ENCODE measurements at regions not wholly inside any gene's neighbourhood (a gene's known extent, or its start where the extent isn't known, plus 50 kb on each side); places are given as distances from the start of the nearest gene placed in this dataset.

DNA sequence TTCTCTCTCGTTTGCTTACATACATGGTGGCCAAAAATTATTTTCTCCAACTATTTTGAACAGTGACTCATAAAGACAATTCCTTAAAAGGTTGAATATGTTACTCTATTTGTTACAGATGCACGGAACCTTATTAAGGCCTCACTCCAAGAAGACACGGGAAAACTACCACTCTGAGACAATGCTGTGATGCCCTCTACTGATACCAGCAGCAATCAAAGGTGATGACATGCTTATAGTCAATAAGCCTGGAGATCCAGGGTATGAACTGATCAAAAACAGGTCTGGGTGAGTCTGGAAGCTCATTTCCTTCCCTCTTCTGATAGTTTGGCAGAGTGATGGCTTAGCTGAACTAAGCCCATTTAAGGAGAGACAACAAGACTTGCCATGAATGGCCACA, 563.0 kb downstream of the LRRIQ3 start:
- no peak for DNase-seq

DNA sequence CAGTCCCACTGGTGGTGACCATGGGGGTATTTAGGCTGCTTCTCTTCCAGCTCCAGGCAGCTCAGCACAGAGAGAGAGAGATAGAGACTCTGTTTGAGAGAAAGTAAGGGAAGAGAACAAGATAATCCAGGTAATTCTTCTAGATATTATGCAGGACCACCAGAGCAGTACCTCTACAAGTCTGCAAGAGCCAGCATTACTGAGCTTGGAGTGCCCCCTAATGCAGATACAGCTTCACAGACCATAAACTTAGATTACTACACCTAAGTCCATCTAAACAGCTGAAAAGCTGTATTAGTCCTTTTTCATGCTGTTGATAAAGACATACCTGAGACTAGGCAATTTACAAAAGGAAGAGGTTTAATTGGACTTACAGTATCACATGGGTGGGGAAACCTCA, 570.3 kb downstream of the LRRIQ3 start:
- DNase-seq = no peak

DNA sequence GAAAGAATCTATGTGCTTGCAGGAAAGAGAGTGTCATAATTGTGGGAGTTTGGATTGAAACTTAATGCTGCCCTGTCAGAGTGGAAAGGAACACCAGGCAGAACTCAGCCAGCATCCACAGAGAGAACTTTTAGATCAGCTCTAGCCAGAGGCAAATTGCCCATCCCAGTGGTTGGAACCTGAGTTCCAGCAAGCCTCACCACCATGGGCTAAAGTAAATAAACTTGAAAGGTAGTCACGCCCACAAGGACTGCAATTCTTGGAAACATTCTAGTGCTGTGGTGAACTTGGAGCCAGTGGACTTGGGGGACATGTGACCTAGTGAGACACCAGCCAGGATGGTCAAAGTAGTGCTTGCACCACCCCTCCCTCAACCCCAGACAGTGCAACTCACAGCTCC, 571.6 kb downstream of the LRRIQ3 start:
- no peak for DNase-seq

DNA sequence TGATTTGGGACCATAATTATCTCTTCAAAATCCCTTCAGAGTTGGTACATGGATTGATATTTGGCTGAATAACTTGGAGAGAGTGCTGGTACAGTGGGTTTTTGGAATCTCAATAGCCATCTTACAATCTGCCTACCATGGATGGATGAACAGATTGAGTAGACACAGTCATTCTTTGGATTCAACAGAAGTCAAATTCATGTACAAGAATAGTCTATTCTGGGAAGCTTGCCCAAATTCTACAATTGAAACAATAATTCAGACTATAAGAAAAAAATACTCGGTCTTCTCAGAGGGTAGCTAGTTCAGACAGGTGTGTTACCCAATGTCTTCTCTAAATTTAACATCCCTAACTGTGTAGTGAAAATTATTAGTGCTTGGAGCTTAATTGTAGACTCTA, 574.0 kb downstream of the LRRIQ3 start:
- no peak for DNase-seq

DNA sequence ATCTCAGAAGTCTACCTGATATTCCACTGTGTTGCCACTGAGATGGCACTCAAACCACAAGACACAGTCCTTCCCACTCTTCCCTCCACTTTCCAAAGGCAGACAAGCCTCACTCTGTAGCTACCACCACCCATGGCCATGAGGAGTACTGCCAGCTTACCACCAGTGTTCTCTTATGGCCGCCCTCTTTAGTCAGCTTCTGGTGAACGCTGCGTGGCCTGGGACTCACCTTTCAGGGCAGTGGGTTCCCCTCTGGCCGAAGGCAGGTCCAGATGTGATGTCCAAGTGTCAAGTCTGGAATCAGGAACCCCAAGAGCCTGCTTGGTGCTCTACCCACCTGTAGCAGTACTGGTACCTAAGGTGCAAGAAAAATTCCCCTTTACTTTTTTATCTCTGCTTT, 580.8 kb downstream of the LRRIQ3 start:
- no peak for DNase-seq

DNA sequence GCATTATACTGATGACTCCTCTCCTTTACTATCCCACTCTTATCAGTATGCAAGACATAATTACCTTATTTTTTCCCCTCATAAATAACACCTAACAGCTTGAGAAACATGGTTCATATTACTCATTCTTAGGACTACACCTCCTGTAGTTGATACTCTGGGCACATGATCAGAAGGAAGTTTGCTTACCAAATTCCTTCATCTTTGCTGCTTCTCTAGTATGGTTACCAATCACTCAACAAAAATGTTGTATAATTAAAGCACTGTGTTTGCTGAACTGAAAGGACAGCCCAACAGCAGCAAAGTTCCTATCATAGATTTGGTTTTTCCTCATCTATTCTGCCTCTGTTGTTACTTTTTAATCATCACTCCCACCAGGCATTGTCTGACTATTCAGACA, 586.3 kb downstream of the LRRIQ3 start:
- DNase-seq = no peak

DNA sequence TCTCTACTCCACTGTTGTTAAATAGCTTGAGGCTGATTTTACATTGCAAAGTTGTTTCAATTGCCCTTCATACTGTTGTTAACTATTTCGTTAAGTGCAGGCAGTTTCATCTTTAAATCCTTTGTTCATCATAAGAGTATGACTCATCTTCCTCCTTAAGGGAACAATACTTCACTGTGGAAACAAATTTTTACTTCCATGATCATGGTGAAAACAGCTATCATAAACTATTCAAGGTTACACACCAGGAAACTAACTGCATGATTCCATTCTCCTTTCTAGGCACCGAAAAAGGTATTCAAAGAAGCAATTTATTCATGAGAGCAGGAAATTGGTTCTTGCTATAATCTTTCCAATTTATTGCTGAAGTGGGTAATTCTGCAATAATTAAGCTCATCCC, 593.2 kb downstream of the LRRIQ3 start:
- DNase-seq = no peak

DNA sequence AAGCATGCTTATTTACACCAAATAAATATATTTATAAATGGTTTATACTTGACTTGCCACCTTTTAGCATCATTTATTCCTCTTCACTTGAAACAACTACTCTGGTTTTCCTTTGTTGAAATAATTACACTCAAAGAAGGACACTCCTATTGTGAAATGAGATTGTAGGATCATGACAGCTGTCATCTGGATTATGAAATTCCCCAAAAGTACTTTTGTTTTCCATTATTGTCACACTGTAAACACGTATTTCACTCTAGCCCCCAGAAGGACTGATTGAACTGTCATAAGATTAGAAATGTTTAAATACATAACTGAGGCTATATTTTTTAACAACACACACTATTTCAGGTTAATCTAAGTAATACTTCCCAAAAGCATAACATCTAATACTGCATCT, 593.8 kb downstream of the LRRIQ3 start:
- DNase-seq = no peak

DNA sequence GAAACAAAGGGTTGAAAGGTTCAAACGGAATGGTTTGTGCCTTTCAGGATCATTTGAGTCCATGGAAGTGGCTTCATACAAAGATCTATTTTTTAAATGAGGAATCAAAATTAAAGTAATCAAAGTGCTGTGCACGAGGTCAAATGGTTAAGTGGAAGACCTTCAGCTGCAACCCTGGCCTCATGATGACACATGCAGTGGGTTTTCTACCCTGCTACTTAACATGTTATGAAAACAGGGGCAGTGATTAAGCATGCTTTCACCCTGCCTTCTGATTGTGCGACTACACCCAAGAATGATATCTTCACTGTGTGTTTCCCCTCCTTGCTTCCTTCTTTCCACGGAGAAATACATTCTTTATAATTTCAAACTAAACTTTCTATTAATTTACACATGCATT, 604.2 kb downstream of the LRRIQ3 start:
- no peak for DNase-seq

DNA sequence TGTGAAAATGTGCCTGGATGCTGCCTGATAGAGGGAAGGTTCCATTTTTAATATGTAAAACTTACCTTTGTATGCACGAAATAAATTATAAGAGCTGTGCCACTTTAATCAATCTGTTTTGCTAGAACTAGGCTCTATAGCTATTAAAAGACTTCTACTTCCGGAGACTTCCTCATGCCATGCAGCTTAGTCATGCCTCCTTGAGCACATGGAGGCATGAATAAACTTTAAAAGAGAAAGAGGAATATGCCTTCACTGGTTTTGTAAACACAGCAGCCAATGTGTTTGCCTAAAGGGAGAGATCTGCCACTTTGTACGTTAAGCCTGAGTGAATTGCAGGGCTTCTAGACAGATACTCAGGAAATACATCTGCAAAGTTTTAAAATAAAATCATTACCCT, 604.6 kb downstream of the LRRIQ3 start:
- DNase-seq = no peak

DNA sequence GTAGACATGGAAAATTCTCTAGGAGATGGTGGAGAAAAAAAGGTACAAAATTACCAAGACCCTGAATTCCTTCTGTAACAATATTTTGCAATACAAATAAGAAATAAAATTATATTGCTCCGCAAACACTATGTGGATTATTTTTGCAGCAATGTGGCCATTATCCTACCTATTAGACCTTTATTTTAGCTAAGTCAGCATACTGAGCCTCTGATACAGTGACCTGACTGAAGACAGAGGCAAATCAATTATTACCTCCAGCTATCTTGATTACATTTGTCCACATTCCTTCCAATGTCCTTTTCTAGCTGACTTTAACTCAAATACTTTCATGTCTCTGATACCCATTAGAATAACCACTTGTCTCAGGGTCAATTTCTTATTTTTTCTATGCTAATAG, 610.9 kb downstream of the LRRIQ3 start:
- no peak for DNase-seq

DNA sequence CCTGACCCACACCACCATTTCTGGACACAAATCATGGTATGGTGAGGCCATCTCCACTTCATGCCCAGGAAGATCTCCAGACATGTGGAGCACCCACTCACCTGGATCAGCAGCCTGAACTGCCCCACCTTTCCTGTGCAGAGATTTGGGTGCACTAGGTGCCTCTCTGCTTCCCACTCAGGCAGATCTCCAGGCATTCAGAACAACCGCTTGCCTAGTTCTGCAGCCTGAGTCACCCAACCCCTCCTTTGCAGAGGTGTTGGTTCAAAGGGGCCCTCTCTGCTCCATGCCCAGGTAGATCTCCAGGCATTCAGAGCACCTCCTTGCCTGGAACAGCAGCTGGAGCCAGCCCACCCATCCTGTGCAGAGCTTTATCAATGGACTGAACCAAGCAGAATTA, 620.8 kb downstream of the LRRIQ3 start:
- DNase-seq = no peak

DNA sequence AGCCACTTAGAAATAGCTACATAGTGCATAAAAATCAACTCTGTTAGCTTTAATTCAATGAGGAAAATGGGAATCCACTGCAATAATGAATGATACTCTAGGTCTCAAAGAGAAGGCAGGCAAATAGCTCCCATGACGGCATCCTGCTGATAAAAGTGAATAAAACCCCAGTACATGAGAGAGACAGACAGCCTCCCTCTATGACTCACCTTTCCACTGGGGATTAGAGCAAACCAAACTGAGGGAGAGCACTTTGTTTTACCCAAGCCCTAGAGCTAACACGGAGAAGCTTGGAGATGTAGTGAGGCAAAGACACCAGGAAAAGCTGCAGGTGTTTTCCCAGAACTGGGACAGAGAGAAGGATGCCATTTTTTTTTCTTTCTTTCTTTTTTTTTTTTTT, 621.9 kb downstream of the LRRIQ3 start:
- no peak for DNase-seq

DNA sequence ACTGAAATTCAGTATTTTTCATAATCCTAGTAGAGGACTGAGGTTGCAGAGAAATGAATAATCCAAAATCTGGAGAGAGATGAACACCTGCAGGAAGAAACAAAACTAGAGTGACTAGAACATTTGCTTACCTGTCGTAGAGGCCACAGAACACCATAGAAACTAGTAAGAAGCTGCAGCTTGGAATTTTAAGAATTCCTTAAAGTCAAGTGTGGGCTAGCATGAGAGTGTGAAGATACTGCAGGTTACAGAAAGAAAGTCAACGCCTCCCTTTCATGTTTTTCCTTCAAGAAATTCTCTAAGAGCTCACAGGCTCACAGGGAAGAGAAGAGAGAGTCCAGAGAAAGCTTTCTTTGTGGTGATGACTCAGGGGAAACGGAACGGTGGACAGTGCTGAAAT, 633.7 kb downstream of the LRRIQ3 start:
- DNase-seq = no peak

DNA sequence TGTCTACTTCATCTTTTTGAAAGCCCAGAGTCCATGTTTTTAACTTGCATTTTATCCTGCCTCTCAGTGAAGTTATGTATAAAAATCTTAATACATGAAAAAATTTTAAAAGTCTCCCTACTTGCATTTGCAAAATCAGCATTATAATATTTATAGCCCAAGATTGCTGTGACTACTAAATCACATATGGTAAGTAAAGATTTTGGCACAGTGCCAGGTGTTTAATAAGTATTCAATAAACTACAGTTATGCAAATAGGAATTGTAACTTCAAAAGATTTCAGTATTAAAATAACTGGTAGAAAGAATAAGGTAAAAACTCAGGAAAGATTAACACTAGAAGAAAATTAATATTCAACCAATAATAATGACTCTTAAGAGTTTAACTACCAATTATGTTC, 641.7 kb downstream of the LRRIQ3 start:
- DNase-seq = no peak

DNA sequence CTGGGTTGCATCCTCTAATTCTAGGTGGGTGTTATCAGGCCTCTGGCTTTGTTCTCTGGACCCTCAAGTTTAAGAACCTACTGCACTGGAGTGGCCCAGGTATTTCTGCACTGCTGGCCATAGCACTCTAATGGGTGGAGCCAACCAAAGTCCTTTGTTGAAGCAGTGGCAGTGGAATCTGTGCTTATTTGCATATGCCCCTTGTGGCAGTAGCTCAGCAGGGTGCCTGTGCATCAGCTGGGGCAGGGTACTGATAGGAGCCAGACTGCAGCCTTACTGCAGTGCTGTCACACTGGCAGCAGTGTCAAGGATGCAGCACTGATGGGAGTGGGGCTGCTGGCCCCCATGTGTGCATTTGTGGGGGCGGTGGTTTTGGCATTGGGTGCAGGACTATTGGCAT, 660.6 kb downstream of the LRRIQ3 start:
- DNase-seq = no peak

DNA sequence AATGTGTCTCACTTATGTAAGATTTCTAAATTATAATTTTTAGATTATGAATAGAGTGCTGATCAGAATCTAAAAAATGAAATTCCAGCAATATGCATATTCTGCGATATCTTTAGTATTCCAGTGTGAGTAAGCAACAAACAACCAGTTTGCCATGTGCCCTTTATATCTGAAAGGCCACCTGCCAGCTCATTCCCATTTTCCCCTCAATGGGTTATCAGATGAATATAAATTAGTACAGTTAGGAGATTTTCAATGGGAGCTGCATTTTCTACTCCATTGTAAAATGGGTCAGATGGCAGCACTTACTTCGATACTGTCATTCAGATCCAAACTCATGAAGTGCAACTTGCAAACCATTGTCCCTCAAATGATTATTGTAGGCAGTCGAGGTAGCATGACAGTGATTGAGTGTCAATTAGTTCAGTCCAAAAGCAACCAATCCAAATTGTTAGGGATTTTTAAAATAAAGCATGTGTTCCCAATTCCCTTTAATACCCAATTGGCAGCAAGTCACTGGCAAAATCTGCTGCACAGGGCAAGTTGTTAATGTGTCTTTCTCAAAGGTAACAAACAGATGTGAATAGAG, 680.3 kb downstream of the LRRIQ3 start:
- DNase-seq = no peak

DNA sequence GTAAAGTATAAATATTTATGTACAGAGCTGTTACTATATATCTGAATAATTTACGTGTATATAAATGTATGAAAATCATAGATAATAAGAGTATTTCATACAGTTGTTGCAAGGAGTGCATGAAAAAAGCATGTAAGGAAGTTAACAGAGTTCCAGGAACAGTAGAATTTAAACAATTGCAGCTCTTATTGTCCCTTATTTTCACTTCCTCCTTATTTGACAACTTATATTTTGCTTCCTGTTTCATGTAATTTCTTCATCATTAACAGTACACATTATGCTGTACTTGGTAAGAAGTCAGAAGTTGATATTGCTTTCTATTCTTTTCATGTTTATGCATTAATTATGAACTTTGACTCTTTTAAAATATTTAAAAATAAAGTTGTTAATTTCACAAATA, 681.5 kb downstream of the LRRIQ3 start:
- DNase-seq = no peak

DNA sequence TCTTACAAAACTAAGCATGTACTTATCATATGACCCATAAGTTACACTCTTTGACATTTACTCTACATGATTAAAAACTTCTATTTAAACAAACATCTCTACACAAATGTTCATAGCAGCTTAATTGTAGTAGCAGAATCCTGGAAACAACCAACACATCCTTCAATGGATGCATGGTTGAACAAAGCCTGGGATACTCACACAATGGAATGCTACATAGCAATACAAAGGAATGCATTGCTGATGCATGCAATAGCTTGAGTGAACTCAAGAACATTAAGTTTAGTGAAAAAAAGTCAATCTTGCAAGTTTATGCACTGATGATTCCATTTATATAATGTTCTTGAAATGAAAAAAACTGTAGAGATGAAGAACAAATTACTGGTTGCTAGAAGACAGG, 686.9 kb downstream of the LRRIQ3 start:
- DNase-seq = no peak

DNA sequence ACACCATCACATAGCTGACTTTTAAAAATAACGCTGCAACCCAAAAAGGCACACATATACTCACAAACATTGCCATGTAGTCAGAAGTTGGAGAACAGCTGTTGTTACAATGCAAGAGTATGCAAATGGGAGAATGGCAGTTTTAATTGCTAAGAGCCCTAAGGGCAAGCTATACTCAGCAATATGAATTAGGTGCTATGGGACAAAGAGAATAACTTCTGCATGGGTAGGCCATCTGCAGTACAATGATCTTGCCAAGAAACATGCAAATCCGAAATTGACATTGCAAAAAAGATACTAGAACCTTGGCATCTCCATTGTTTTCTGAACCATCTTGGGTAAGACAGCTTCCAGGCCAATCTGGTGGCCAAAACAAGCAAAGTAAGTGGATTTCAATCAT, 697.8 kb downstream of the LRRIQ3 start:
- no peak for DNase-seq

DNA sequence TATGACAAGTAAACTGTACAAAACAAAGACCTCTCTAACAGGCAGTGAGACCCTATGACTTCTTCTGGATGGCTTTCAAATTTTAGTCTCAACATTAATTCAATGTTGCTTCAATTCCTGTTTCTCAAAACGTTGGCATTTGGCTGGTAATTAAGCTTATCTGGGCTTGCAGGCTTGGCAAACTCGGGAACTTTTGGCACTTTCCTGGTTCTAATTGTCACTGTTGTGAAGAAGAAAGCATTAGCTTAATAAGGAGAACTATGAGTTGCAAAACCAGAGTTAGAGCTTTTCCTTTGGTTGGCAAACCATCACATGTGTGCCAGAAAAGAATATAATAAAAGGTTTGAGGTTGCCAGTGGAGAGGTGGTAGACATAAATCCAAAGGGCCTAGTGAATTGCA, 698.3 kb downstream of the LRRIQ3 start:
- DNase-seq = no peak

DNA sequence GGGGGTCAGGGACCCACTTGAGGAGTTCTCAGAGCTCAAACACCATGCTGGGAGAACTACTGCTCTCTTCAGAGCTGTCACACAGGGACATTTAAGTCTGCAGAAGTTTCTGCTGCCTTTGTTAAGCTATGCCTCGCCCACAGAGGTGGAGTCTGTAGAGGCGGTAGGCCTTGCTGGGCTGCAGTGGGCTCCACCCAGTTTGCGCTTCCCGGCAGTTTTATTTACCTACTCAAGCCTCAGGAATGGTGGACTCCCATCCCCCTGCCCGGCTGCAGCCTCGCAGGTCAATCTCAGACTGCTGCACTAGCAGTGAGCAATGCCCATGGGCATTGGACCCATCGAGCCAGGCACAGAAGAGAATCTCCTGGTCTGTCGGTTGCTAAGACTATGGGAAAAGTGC, 706.4 kb downstream of the LRRIQ3 start:
- DNase-seq = no peak

DNA sequence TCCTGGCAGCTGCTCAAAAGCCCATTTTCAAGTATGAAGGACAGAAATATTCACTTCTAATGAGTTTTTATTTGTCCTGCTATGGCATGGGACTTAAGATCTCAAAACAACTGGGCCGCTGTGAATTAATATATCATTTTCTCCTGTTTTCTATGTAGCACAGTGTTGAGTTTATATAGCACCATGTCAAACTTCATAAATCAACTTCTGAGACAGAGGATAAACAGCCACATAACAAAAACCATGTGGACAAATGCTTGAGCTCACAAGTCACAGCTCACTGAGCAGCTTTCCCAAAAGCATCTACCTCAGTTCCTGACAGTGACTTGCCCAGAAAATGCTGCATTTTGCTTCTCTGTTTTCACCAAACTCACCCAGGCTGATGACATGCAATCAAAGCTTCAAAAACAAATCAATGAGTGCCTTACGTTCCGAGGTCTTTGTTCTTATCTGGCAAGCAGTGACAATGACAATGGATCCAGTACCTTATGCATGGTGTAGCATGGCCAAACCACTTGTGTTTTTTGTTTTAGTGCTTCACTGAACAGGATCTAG, 722.6 kb downstream of the LRRIQ3 start:
- no peak for DNase-seq

DNA sequence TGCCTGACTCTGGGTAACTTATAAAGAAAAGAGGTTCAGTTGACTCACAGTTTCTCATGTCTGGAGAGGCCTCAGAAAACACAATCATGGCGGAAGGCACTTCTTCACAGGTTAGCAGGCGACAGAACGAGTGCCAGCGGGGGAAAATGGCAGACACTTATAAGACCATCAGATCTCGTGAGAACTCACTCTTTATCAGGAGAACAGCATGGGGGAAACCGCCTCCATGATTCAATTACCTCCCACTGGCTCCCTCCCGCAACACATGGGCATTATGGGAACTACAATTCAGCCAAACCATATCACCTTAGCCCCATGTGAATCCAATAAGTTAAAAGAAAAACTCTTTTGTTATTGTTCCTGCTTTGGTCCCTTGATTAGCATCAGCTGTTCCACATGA, 725.2 kb downstream of the LRRIQ3 start:
- DNase-seq = no peak

DNA sequence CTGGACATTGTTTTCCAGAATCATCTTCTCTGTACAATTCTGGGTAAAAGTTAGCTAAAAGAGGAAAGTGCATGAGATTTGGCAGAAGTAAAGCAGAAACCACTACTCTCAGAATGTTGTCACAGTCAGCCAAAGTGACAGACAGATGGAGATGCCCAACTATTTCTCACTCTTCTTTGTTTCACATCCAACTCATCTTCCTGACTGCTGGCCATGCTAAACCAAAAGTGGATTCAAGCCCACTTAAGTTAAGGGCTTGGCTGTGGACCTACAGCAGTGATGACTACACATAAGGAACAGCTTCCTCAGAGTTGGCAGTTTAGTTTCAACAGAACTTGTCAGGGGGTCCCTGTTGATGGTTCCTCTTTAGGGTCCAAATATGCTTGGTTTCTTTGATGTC, 730.2 kb downstream of the LRRIQ3 start:
- DNase-seq = no peak

DNA sequence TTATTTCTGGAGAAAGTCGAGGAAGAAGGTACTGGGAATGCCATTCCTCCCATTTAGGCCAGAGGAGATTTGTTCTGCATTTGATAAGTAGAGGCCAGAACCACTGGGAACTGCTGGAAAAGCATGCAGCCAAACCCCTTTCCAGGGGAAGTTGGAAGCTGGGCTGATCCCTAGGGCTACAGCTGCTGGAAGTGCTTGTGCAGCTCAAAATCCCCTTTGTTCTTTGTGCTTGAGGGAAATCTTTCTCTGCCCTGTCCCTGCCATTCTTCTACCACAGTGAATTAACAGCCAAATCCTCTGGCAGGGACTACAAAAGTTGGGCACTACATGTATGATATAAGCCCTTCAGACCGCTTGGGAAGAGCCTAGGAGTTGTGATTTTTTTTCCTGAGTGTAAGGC, 734.1 kb downstream of the LRRIQ3 start:
- no peak for DNase-seq

All from T-helper 9 cell (primary cell).